ENCODE measurements at regions not wholly inside any gene's neighbourhood (a gene's known extent, or its start where the extent isn't known, plus 50 kb on each side); places are given as distances from the start of the nearest gene placed in this dataset.

- Histone ChIP-seq H3K4me3 (ENCODE audit: low read depth, low read length) (no peak overlapping the region), H3K27me3 (ENCODE audit: control insufficient read depth, insufficient read depth, low read length) (no peaks in the 10 kb centered on the region), H3K36me3 (ENCODE audit: control insufficient read depth, insufficient read depth, low read length) (no peaks in the 10 kb centered on the region)
- TF ChIP-seq CTCF (IDR thresholded peaks at IDR 0.05; ENCODE audit: insufficient read depth, low read depth, low read length) = no peak
- ChIA-PET CTCF (no interaction called here), POLR2A (no interaction called here)
- DNase-seq (ENCODE audit: low read depth) = no peak
Observed at GRCh38 chr9:88684046-88684445, 149.1 kb downstream of the NXNL2 start.

- ChIA-PET CTCF (no interaction called here), POLR2A (no interaction called here)
- no peak for TF ChIP-seq CTCF (IDR thresholded peaks at IDR 0.05; ENCODE audit: insufficient read depth, low read depth, low read length)
- DNase-seq (ENCODE audit: low read depth) = no peak
- Histone ChIP-seq H3K36me3 (ENCODE audit: control insufficient read depth, insufficient read depth, low read length) (no peaks in the 10 kb centered on the region), H3K4me3 (ENCODE audit: low read depth, low read length) (no peak overlapping the region), H3K27me3 (ENCODE audit: control insufficient read depth, insufficient read depth, low read length) (no peaks in the 10 kb centered on the region)
Observed at GRCh38 chr9:88684845-88685244, 149.9 kb downstream of the NXNL2 start.

GRCh38 chr9:88685966-88686365 is 151.0 kb downstream of the NXNL2 start:
- Histone ChIP-seq H3K36me3 (ENCODE audit: control insufficient read depth, insufficient read depth, low read length) (no peaks in the 10 kb centered on the region), H3K4me3 (ENCODE audit: low read depth, low read length) (no peak overlapping the region), H3K27me3 (ENCODE audit: control insufficient read depth, insufficient read depth, low read length) (no peaks in the 10 kb centered on the region)
- TF ChIP-seq CTCF (IDR thresholded peaks at IDR 0.05; ENCODE audit: insufficient read depth, low read depth, low read length) = no peak
- POLR2A ChIA-PET = no interaction called here
- DNase-seq (ENCODE audit: low read depth) = no peak
- CTCF ChIA-PET = no interaction called here

GRCh38 chr9:88689509-88690298 is 154.7 kb downstream of the NXNL2 start:
- TF ChIP-seq CTCF (IDR thresholded peaks at IDR 0.05; ENCODE audit: insufficient read depth, low read depth, low read length) = no peak
- H3K4me3 ChIP-seq (ENCODE audit: low read depth, low read length) = no peak overlapping the region
- no peaks in the 10 kb centered on the region for H3K36me3 ChIP-seq (ENCODE audit: control insufficient read depth, insufficient read depth, low read length)
- ChIA-PET POLR2A (interaction anchor here (0.6 kb wide), 1 partner anchor 196 kb away, joined by 4 read pairs; no protein-coding TSS in a partner anchor), CTCF (interaction anchor here (0.6 to 1.5 kb wide), 2 partner anchors 11 to 57 kb away, joined by 3 read pairs; no protein-coding TSS in a partner anchor)
- DNase-seq (ENCODE audit: low read depth) = no peak
- H3K27me3 ChIP-seq (ENCODE audit: control insufficient read depth, insufficient read depth, low read length) = no peaks in the 10 kb centered on the region

GRCh38 chr9:88690628-88691027 is 155.7 kb downstream of the NXNL2 start:
- ChIA-PET CTCF (interaction anchor here (0.6 to 1.5 kb wide), 2 partner anchors 10 to 57 kb away, joined by 3 read pairs; no protein-coding TSS in a partner anchor), POLR2A (no interaction called here)
- Histone ChIP-seq H3K4me3 (ENCODE audit: low read depth, low read length) (no peak overlapping the region), H3K36me3 (ENCODE audit: control insufficient read depth, insufficient read depth, low read length) (no peaks in the 10 kb centered on the region), H3K27me3 (ENCODE audit: control insufficient read depth, insufficient read depth, low read length) (no peaks in the 10 kb centered on the region)
- DNase-seq (ENCODE audit: low read depth) = no peak
- TF ChIP-seq CTCF (IDR thresholded peaks at IDR 0.05; ENCODE audit: insufficient read depth, low read depth, low read length) = no peak

Measured in BJ (cell line).